Right renal pelvis (tissue), 4 donors: ENCODE measurements at regions not wholly inside any gene's neighbourhood (a gene's known extent, or its start where the extent isn't known, plus 50 kb on each side); places are given as distances from the start of the nearest gene placed in this dataset.
"Not testable (repeated sequence)": the region's sequence is repeated elsewhere in the genome, so short reads cannot be mapped to it uniquely, and the experiment has no call there.

Experiments
- DNase-seq, 4 donors: peaks; one replicate each; pipeline ENCODE4 v3.0.0-alpha.2; 2013; ENCODE audit warnings: low read depth in 4 of 4, low spot score in 3 of 4, missing footprints in 1 of 4

- DNase-seq, result no peak
Observed at GRCh38 chr2:234254783-234255521, 204.4 kb downstream of the SPP2 start.

DNA sequence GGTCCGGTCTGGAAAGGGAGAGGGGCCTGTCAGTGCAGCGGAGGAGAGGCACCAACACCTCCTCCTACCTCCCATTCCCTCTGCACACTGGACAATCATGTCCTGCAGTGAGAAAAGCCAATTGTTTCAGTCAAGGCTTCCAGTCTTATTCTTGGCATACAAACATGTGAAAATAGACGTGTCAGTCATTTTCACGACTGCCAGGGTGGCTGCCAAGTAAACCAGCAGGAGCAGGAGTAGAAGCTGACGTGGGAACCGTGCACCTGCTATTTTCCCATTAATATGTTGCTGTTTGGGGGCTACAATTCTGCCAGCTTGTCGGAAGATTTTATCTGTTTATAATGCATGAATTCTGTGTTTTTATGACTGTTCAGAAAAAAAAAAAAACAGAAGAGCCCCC lies 202.3 kb downstream of the SPP2 start:
- no peak for DNase-seq

DNA sequence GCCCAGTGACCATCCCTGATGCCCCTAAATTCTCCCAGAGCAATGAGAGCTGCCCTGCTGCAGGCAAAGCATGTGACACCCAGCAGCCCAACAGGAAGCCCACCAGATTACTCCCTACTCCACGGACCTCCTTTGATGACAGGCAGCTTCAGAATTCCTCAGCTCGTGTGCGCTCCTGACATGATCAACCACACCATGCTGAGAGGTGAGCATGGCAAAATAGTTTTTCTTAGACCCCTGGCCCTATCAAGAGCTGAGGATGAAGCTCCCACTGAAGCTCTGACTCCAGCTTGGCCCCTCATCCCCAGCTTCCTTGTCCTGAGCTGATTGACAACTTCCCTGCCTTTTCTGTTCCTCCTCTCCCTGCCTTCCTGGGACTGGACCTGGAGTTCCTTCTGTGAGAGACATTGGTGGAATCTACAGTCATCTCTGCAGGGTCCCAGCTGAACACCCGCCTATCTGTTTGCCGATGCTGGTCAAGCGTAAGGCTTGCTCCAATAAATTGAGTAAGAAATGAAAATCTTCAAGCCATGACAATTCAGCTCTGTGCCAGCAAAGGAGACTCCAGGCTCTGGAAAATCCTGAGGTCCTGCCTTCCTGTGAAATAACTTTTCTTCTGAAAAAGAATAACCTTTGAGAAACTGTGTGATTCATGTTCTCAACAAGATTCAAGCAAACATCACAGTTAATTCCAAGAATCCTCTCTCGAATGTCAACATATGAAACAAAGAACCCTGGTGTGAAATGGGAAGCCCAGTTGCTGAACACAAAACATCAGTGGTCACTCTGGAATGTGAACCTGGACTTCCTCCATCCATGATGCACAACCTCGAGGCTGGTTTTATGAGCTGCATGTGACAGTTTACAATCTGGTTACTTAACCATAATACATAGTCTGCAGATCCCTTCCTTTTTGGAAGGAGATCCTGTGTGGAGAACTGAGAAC lies 201.1 kb downstream of the SPP2 start:
- DNase-seq, result no peak

- no peak for DNase-seq
Observed at GRCh38 chr2:234250926-234251325, 200.4 kb downstream of the SPP2 start.

DNA sequence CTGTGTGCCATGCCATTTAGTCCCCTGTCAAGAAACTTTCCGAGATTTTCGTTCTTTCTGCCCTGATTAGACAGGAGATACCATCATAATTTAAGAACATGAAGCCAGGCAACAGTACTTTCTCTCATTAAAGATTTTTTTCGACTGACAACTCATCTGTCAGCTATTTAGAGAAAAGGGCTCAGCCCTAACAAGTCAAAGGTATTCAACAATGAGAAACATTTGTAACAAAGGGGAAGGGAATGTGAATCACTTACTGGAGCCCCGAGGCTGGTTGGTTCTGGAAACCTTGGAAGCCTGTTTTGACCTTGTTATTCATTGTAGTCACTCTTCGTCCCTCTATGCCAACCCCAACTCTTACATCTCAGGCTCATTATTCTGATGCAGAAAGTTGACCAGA lies 199.4 kb downstream of the SPP2 start:
- DNase-seq, result no peak

DNA sequence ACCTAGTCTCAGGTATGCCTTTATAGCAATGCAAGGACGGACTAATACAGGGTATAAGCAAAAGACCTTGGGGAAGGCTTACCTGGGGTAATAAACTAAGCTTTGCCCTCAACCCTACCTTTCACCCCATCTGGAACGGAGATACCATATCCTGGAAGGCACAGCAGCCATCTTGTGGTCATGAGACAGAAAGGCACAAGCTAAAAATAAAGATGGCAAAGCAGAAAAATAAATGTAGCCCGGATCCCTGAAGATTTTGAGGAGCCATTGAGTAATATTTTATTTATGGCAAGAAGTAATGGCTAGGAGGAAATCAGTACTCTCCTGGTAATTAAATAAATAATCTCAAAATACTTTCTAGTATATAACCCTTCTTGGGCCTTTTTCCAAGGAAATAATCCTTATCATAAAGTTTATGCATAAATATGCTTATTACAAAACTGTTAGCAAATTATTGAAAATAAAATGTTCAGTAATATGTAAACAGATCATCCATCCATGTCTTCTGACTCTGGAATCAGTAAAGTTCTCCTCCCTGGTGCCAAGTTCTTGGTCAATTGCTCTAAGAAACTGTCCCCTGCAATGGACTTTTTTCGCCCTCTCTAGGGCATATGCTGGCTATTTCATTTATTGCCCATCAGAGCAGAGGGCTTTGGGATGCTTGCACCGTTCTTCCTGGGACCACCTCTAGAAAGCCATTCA lies 198.7 kb downstream of the SPP2 start:
- no peak for DNase-seq

GRCh38 chr2:234248213-234248710 lies 197.8 kb downstream of the SPP2 start:
- not testable (repeated sequence) for DNase-seq

DNA sequence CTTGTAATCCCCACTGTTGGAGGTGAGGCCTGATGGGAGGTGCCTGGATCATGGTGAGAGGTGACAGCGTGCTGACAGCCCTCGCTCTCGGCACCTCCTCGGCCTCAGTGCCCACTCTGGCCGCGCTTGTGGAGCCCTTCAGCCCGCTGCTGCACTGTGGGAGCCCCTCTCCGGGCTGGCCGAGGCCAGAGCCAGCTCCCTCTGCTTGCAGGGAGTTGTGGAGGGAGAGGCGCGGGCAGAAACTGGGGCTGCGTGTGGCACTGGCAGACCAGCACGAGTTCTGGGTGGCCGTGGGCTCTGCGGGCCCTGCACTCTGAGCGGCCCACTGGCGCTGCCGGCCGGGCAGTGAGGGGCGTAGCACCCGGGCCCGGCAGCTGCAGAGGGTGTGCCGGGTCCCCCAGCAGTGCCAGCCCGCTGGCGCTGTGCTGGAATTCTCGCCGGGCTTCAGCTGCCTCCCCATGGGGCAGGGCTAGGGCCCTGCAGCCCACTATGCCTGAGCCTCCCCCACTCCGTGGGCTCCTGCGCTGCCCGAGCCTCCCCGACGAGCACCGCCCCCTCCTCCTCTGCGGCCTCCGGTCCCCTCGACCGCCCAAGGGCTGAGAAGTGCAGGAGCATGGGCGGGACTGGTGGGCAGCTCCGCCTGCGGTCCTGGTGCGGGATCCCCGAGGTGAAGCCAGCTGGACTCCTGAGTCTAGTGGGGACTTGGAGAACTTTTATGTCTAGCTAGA lies 197.1 kb downstream of the SPP2 start:
- DNase-seq, result no peak

- no peak for DNase-seq
Observed at GRCh38 chr2:234245945-234246344, 195.4 kb downstream of the SPP2 start.

GRCh38 chr2:234243871-234244565 lies 193.5 kb downstream of the SPP2 start:
- no peak for DNase-seq

DNA sequence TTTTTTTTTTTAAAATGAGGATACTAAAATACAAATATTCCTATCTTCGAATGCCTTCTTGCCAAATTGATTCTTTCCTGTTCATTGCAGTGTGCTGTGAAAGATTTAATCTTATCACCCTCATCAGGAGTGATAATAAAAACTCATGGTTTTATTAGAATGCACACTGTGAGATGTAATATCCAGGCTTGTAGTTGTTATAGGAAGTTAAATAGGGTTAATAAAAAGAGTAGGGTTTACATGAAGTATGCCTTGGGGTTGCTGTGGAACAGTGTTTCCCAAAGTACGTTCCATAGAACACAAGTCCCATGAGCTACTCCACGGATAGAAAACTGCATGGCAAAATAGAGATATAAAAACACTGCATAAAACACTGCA lies 191.9 kb downstream of the SPP2 start:
- no peak for DNase-seq

DNA sequence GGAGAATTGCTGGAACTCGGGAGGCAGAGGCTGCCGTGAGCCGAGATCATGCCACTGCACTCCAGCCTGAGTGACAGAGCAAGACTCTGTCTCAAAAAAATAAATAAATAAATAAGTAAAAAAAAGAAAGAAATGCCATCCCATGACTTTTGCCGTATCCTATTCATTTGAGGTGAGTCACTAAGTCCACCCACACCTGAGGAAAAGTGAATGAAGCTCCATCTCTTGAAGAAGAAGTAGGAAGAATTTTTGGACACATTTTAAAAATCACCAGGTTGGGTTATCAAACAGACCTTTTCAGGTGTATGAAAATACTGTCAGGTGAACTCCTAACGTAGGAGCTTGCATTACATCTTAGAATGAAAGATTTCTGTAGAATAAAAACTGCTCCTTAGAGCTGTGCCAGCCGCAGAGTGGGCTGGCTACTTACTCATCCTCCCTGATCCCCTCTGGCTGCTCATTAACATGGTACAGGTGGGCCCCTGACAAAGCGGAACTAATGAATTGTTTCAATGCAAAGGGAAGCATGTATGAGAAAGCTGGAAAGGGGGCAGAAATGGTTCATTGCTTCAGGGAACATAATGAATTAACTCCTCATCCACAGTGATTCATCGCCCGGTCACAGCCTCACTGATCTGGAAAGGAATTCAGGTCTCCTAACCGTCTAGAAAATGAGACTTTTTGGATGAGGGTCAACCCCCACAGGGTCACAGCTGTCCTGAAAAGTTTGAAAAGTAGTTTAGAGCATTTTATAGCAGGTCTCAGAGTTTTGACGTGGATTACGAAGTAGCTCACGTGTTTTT lies 191.4 kb downstream of the SPP2 start:
- peak; percentile 21 to 82 (median 72) for DNase-seq

- DNase-seq, result no peak
Observed at GRCh38 chr2:234240917-234241316, 190.4 kb downstream of the SPP2 start.

DNA sequence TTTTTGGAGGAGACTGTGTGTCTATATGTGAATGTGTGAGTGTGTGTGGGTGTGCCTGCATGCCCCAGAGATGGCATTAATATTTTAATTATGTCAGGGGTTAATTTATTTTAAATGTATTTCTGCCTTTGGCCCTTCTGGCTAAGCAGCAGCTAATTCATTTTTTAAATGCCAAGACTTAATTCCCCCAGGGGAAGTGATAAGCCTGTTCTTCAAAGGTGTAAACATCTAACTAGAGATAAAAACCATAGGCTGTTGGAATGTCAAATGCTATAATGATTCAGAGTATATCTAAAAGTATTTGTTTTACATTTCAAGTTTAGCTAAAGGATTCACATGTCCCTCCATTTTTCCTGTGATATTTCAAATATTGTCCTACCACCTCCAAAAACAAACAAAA lies 184.7 kb downstream of the SPP2 start:
- no peak for DNase-seq

- no peak for DNase-seq
Observed at GRCh38 chr2:234231460-234231859, 181.0 kb downstream of the SPP2 start.

- no peak for DNase-seq
Observed at GRCh38 chr2:234219046-234219310, 168.5 kb downstream of the SPP2 start.

GRCh38 chr2:234218266-234219045 lies 168.0 kb downstream of the SPP2 start:
- DNase-seq, result no peak

- no peak for DNase-seq
Observed at GRCh38 chr2:234212534-234212933, 162.0 kb downstream of the SPP2 start.
